ENCODE measurements at regions not wholly inside any gene's neighbourhood (a gene's known extent, or its start where the extent isn't known, plus 50 kb on each side); places are given as distances from the start of the nearest gene placed in this dataset.

DNA sequence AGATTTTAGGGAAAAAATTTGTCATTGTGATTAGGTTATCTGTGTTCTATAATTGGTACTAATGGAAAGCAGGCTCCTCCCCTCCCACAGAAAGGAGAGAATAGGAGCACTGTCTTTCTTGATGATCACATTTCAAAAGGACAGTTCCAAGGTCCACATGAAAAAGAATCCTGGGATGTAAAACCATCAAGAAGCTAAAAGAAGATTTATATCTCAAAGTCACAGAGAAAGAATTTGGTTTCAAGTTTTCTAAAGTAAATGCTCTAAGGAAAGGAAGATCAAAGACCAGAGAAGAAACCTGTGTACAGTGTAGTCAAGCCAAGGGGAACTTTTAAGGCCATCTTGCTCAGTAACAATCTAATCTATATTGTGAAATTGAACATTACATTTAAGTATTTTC lies 652.7 kb upstream of the HS3ST5 start:
- ATAC-seq (no peak), FAIRE-seq (no peak), DNase-seq (ENCODE audit: extremely low read depth in 1 of 4, low spot score in 3 of 4) (no peak)
- H3K27ac ChIP-seq (ENCODE audit: extremely low read depth, low read depth, low read length) = no peak overlapping the region
- no peaks in the 10 kb centered on the region for H3K4me1 ChIP-seq (replicated peaks in 1 of 2; ENCODE audit: control insufficient read depth in 2 of 2, insufficient read depth in 2 of 2, low read length in 2 of 2)
- TF ChIP-seq MIER1 (IDR thresholded peaks at IDR 0.05; ENCODE audit: low read depth) (no peak), RFX1 (IDR thresholded peaks at IDR 0.05) (no peak), PCBP1 (IDR thresholded peaks at IDR 0.05; ENCODE audit: low read depth, low read length, poor library complexity, severe bottlenecking) (no peak), NEUROD1 (IDR thresholded peaks at IDR 0.05; ENCODE audit: borderline replicate concordance, low read depth, low read length, partially characterized antibody) (no peak), FUS (optimal IDR thresholded peaks at IDR 0.05; ENCODE audit: low read depth, low read length) (no peak), ZNF232 (CRISPR knock-in tag; IDR thresholded peaks at IDR 0.05) (no peak)
- TF ChIP-seq, protein P1, sequence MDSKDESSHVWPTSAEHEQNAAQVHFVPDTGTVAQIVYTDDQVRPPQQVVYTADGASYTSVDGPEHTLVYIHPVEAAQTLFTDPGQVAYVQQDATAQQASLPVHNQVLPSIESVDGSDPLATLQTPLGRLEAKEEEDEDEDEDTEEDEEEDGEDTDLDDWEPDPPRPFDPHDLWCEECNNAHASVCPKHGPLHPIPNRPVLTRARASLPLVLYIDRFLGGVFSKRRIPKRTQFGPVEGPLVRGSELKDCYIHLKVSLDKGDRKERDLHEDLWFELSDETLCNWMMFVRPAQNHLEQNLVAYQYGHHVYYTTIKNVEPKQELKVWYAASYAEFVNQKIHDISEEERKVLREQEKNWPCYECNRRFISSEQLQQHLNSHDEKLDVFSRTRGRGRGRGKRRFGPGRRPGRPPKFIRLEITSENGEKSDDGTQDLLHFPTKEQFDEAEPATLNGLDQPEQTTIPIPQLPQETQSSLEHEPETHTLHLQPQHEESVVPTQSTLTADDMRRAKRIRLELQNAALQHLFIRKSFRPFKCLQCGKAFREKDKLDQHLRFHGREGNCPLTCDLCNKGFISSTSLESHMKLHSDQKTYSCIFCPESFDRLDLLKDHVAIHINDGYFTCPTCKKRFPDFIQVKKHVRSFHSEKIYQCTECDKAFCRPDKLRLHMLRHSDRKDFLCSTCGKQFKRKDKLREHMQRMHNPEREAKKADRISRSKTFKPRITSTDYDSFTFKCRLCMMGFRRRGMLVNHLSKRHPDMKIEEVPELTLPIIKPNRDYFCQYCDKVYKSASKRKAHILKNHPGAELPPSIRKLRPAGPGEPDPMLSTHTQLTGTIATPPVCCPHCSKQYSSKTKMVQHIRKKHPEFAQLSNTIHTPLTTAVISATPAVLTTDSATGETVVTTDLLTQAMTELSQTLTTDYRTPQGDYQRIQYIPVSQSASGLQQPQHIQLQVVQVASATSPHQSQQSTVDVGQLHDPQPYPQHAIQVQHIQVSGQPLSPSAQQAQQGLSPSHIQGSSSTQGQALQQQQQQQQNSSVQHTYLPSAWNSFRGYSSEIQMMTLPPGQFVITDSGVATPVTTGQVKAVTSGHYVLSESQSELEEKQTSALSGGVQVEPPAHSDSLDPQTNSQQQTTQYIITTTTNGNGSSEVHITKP (IDR thresholded peaks at IDR 0.05; ENCODE audit: partially characterized antibody) = no peak
- TF ChIP-seq, protein P2, sequence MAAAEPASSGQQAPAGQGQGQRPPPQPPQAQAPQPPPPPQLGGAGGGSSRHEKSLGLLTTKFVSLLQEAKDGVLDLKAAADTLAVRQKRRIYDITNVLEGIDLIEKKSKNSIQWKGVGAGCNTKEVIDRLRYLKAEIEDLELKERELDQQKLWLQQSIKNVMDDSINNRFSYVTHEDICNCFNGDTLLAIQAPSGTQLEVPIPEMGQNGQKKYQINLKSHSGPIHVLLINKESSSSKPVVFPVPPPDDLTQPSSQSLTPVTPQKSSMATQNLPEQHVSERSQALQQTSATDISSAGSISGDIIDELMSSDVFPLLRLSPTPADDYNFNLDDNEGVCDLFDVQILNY (CRISPR knock-in tag; IDR thresholded peaks at IDR 0.05) = no peak
- POLR2A ChIA-PET = no interaction called here
- H3K9me3 ChIP-seq (replicated peaks; ENCODE audit: control insufficient read depth, insufficient read depth, low read depth, low read length) = 0 out of 2 replicates have a peak, but pooled peaks cover 2% of the 10 kb centered on the region
- CTCF ChIA-PET (ENCODE audit: low intra/inter-chr PET ratio) = no interaction called here
- no TSS peak for BruUV-seq (replicated peaks)
- H3K4me2 ChIP-seq (ENCODE audit: insufficient read depth, low read length) = no peak overlapping the region
- H3K27me3 ChIP-seq (ENCODE audit: control insufficient read depth in 2 of 2, insufficient read depth in 2 of 2, low read length in 2 of 2) = no peaks in the 10 kb centered on the region
- no peak overlapping the region for H3K9ac ChIP-seq (ENCODE audit: insufficient read depth in 1 of 2, low read depth in 2 of 2, low read length in 2 of 2)
- H3K79me2 ChIP-seq (ENCODE audit: control insufficient read depth, insufficient read depth, low read length) = no peaks in the 10 kb centered on the region
- in situ Hi-C loops (cut with MboI) = no loop called here
- H2AFZ ChIP-seq (ENCODE audit: low read depth, low read length) = no peak overlapping the region
- intact Hi-C loops (cut with micrococcal nuclease) = no loop called here
- no peaks in the 10 kb centered on the region for H3K9me1 ChIP-seq (ENCODE audit: control insufficient read depth, insufficient read depth, low read length)
- H3K36me3 ChIP-seq (ENCODE audit: control insufficient read depth, insufficient read depth, low read length) = no peaks in the 10 kb centered on the region
- no peak overlapping the region for H3K4me3 ChIP-seq
- H4K20me1 ChIP-seq (replicated peaks; ENCODE audit: control insufficient read depth, insufficient read depth, low read length) = no peaks in the 10 kb centered on the region

All from K562 (cell line).